Thoracic aorta (tissue), 2 donors: ENCODE measurements at regions not wholly inside any gene's neighbourhood (a gene's known extent, or its start where the extent isn't known, plus 50 kb on each side); places are given as distances from the start of the nearest gene placed in this dataset.

Source experiments
- ATAC-seq: fragments of 150-250 bp; one replicate; pipeline ENCODE4 v1.8.0; 2017; ENCODE audit warnings: low read depth; ENCODE audit not compliant: insufficient number of reproducible peaks, low FRiP score
- DNase-seq: peaks from one replicate; pipeline ENCODE4 v3.0.0-alpha.2; 2020; ENCODE audit warnings: low spot score
- H3K27ac ChIP-seq, 2 donors: fragments of 200-600 bp; sonication (generic); 1 replicate in 1 of 2; 2 replicates in 1 of 2; pipeline ENCODE4 v1.5.1; 2016; ENCODE audit warnings: mild to moderate bottlenecking in 2 of 2, moderate library complexity in 2 of 2
- H3K27me3 ChIP-seq: fragments of 200-600 bp; sonication (generic); replicated peaks from 2 replicates; pipeline ENCODE4 v1.6.0; 2016; ENCODE audit warnings: mild to moderate bottlenecking; ENCODE audit not compliant: insufficient read depth
- H3K36me3 ChIP-seq: fragments of 200-600 bp; sonication (generic); one replicate; pipeline ENCODE4 v1.5.1; 2016
- H3K4me1 ChIP-seq, 2 donors: fragments of 200-600 bp; sonication (generic); 1 replicate in 1 of 2; 2 replicates in 1 of 2; pipeline versions ENCODE4 v1.5.1 to v1.6.0; 2016; ENCODE audit warnings: low read depth in 2 of 2, mild to moderate bottlenecking in 1 of 2; ENCODE audit not compliant: control insufficient read depth in 1 of 2
- H3K4me3 ChIP-seq: fragments of 200-600 bp; sonication (generic); 2 replicates; pipeline ENCODE4 v1.5.1; 2016; ENCODE audit warnings: mild to moderate bottlenecking
- H3K9me3 ChIP-seq: fragments of 200-600 bp; sonication (generic); 2 replicates; pipeline ENCODE4 v1.5.1; 2016
- TF ChIP-seq, protein P1 (sequence below): fragments of 200-600 bp; sonication (generic); IDR thresholded peaks from one replicate; pipeline ENCODE4 v1.5.1; 2019; ENCODE audit warnings: antibody characterized with exemption

DNA sequence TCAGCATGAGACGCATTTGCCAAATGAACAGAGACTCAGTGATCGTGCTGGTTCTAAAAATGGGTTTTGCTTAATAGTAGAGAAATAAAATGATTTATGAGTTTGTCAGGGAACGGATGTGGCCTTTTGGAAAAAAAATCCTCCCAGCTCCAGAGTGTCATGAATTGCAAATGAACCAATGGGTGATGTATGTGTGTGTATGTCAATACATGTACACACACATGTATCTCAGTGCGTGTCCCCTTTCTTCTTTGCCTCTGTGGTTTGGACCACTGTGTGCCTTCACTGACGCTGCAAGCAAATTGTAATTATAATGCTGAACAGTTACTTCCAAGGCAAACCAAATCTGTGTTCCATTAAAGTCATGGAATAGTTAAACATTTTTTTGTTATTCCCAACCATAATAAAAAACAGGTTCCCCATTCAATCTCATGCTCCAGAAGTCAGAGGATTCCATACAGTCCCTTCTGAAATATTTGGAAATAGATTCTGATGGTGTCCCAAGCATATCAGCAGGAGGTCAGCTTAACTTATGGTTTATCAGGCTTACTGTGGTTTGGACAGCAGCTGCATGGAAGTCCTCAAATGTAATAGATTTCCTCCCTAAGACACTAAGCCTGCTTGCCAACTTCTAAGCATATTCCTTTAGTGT, 630.5 kb downstream of the ACTL7B start:
- Histone ChIP-seq H3K4me3 (no peak overlapping the region), H3K27ac (no peak overlapping the region), H3K4me1 (no peaks in the 10 kb centered on the region), H3K36me3 (no peaks in the 10 kb centered on the region), H3K27me3 (no peaks in the 10 kb centered on the region), H3K9me3 (no peaks in the 10 kb centered on the region)
- no peak for DNase-seq
- TF ChIP-seq, protein P1, sequence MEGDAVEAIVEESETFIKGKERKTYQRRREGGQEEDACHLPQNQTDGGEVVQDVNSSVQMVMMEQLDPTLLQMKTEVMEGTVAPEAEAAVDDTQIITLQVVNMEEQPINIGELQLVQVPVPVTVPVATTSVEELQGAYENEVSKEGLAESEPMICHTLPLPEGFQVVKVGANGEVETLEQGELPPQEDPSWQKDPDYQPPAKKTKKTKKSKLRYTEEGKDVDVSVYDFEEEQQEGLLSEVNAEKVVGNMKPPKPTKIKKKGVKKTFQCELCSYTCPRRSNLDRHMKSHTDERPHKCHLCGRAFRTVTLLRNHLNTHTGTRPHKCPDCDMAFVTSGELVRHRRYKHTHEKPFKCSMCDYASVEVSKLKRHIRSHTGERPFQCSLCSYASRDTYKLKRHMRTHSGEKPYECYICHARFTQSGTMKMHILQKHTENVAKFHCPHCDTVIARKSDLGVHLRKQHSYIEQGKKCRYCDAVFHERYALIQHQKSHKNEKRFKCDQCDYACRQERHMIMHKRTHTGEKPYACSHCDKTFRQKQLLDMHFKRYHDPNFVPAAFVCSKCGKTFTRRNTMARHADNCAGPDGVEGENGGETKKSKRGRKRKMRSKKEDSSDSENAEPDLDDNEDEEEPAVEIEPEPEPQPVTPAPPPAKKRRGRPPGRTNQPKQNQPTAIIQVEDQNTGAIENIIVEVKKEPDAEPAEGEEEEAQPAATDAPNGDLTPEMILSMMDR = no peak
- ATAC-seq = no peak

DNA sequence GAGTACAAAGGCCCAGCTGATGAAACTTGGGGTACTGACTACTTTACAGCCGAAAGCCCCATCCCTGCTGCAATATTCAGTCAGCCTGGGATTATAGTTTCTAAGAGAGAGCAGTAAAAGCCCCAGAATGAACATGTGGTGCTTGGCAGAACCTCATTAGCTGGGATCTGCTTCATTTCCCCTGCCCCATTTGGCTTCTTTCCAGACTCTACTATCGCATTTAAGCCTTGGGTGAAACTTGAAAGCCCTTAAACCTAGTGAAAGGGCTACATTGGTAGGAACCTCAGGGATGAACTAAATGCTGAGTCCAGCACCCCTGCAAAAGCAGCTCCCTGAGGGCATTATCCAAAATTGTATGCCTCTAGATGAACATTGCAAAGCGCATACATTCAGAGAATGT, 631.1 kb downstream of the ACTL7B start:
- no peak for DNase-seq
- TF ChIP-seq, protein P1 = no peak
- Histone ChIP-seq H3K36me3 (no peaks in the 10 kb centered on the region), H3K4me3 (no peak overlapping the region), H3K9me3 (no peaks in the 10 kb centered on the region), H3K27me3 (no peaks in the 10 kb centered on the region), H3K27ac (no peak overlapping the region), H3K4me1 (no peaks in the 10 kb centered on the region)
- no peak for ATAC-seq

GRCh38 chr9:108219664-108220063, 636.1 kb downstream of the ACTL7B start:
- Histone ChIP-seq H3K4me3 (no peak overlapping the region), H3K27me3 (no peaks in the 10 kb centered on the region), H3K9me3 (no peaks in the 10 kb centered on the region), H3K27ac (no peak overlapping the region), H3K4me1 (no peaks in the 10 kb centered on the region), H3K36me3 (no peaks in the 10 kb centered on the region)
- DNase-seq (no peak), ATAC-seq (no peak)
- TF ChIP-seq, protein P1 = no peak

DNA sequence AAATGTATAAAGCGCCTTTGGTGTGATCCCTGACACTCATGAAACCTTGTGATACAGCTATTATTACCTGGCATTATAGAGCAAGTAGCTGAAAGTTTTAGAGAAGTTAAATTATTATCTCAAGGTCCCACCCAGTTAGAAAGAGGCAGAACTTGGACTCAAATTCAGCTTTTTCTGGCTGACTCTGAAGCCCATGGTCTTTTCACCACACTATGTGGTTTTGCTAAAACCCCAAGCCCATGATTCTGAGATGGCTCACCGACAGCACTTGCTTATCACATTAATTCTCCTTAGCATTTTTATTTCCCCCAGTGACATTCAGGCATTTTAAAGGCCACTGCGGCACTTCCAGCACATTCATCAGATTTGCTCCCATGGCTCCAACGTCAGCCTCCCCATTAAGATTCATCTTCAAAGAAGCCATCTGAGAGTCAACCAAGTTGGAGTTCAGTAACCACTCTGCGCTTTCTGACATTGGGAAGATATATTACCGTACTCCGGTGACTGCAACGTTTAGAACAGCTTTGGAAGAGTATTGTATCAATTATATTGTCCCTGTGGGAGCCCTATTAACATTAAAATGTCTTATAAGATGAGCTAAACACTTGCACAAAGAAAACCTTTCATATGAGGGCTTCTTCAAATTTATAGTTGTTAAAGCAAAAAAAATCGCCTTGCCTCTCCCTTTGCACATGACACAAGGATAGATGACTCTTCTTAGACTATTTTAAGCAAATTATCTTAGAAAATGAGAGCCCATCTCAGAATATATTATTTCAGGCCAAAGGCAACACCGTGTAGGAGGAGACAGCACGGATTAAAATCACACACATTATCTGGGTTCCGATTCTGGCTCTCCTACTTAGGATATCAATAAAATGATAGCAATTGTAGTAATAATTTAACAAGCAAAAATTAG, 638.1 kb downstream of the ACTL7B start:
- ATAC-seq (no peak), DNase-seq (no peak)
- no peaks in the 10 kb centered on the region for H3K9me3 ChIP-seq
- no peaks in the 10 kb centered on the region for H3K4me1 ChIP-seq
- TF ChIP-seq, protein P1 = no peak
- H3K4me3 ChIP-seq = no peak overlapping the region
- H3K36me3 ChIP-seq = no peaks in the 10 kb centered on the region
- H3K27ac ChIP-seq = no peak overlapping the region
- no peaks in the 10 kb centered on the region for H3K27me3 ChIP-seq

- Histone ChIP-seq H3K4me1 (no peaks in the 10 kb centered on the region), H3K9me3 (no peaks in the 10 kb centered on the region), H3K4me3 (no peak overlapping the region), H3K27me3 (no peaks in the 10 kb centered on the region), H3K36me3 (no peaks in the 10 kb centered on the region), H3K27ac (no peak overlapping the region)
- TF ChIP-seq, protein P1 = no peak
- no peak for DNase-seq
- no peak for ATAC-seq
Observed at GRCh38 chr9:108213511-108213910, 642.3 kb downstream of the ACTL7B start.
